ENCODE measurements at regions not wholly inside any gene's neighbourhood (a gene's known extent, or its start where the extent isn't known, plus 50 kb on each side); places are given as distances from the start of the nearest gene placed in this dataset.

DNA sequence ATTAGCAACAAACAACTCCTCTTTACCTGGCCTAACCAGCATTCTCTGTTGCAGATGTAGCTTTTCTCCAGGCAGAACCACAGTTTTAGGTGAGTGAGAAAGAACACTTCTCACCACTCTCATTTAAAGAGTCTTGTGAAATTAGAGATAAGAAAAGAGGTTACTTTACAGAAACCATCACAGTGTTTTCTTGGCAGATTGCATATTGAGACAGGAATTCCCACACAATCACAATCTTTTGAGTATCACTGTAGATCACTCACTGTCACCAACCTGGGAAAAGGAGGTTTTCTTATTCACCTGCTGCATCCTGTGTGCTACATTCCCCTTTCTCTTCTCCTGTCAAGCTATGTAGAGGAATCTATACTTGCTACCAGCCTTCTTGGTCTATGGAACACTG, 574.6 kb downstream of the SLC4A3 start:
- Histone ChIP-seq H2AFZ (ENCODE audit: low read length) (no peak overlapping the region), H3K27ac (ENCODE audit: extremely low read length, insufficient read depth, low read length) (no peak overlapping the region), H3K9me3 (ENCODE audit: low read length) (no peaks in the 10 kb centered on the region), H3K27me3 (ENCODE audit: control insufficient read depth in 1 of 2, insufficient read depth in 2 of 2, low read length in 2 of 2) (no peaks in the 10 kb centered on the region), H3K79me2 (ENCODE audit: insufficient read depth, low read length) (no peaks in the 10 kb centered on the region), H3K4me3 (replicated peaks in 1 of 3; ENCODE audit: insufficient read depth in 1 of 3, low read depth in 2 of 3, low read length in 3 of 3) (no peak overlapping the region), H3K9ac (ENCODE audit: insufficient read depth, low read depth, low read length) (no peak overlapping the region), H3K4me1 (ENCODE audit: insufficient read depth, low read length) (no peaks in the 10 kb centered on the region), H3K36me3 (replicated peaks in 1 of 2; ENCODE audit: control insufficient read depth in 1 of 2, insufficient read depth in 2 of 2, low read length in 2 of 2) (no peaks in the 10 kb centered on the region), H3K4me2 (ENCODE audit: low read depth, low read length) (no peak overlapping the region), H4K20me1 (ENCODE audit: insufficient read depth, low read length) (no peaks in the 10 kb centered on the region)
- intact Hi-C loops (cut with micrococcal nuclease; ENCODE audit: unreplicated experiment) (no loop called here), in situ Hi-C loops (cut with HindIII; ENCODE audit: extremely low pct_ligation_motif_present, low pct_unique_long_range_greater_than_20kb) (no loop called here)
- BruUV-seq (replicated peaks): no TSS peak
- ChIA-PET POLR2A (no interaction called here), CTCF (ENCODE audit: low intra/inter-chr PET ratio, low total read pairs) (no interaction called here)
- no peak for TF ChIP-seq CC2D1A (CRISPR knock-in tag; IDR thresholded peaks at IDR 0.05)
- TF ChIP-seq, protein P1, sequence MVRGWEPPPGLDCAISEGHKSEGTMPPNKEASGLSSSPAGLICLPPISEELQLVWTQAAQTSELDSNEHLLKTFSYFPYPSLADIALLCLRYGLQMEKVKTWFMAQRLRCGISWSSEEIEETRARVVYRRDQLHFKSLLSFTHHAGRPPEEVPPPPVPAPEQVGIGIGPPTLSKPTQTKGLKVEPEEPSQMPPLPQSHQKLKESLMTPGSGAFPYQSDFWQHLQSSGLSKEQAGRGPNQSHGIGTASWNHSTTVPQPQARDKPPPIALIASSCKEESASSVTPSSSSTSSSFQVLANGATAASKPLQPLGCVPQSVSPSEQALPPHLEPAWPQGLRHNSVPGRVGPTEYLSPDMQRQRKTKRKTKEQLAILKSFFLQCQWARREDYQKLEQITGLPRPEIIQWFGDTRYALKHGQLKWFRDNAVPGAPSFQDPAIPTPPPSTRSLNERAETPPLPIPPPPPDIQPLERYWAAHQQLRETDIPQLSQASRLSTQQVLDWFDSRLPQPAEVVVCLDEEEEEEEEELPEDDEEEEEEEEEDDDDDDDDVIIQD (CRISPR knock-in tag; IDR thresholded peaks at IDR 0.05; ENCODE audit: low read depth): no peak
- TF ChIP-seq ZNF44 (CRISPR knock-in tag; IDR thresholded peaks at IDR 0.05): no peak
- TF ChIP-seq, protein P2, sequence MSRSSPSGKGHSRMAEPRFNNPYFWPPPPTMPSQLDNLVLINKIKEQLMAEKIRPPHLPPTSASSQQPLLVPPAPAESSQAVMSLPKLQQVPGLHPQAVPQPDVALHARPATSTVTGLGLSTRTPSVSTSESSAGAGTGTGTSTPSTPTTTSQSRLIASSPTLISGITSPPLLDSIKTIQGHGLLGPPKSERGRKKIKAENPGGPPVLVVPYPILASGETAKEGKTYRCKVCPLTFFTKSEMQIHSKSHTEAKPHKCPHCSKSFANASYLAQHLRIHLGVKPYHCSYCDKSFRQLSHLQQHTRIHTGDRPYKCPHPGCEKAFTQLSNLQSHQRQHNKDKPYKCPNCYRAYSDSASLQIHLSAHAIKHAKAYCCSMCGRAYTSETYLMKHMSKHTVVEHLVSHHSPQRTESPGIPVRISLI (CRISPR knock-in tag; IDR thresholded peaks at IDR 0.05; ENCODE audit: borderline replicate concordance): no peak
- TF ChIP-seq, protein P3, sequence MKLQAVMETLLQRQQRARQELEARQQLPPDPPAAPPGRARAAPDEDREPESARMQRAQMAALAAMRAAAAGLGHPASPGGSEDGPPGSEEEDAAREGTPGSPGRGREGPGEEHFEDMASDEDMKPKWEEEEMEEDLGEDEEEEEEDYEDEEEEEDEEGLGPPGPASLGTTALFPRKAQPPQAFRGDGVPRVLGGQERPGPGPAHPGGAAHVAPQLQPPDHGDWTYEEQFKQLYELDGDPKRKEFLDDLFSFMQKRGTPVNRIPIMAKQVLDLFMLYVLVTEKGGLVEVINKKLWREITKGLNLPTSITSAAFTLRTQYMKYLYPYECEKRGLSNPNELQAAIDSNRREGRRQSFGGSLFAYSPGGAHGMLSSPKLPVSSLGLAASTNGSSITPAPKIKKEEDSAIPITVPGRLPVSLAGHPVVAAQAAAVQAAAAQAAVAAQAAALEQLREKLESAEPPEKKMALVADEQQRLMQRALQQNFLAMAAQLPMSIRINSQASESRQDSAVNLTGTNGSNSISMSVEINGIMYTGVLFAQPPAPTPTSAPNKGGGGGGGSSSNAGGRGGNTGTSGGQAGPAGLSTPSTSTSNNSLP (IDR thresholded peaks at IDR 0.05; ENCODE audit: low read depth, low read length): no peak
- TF ChIP-seq, protein P4, sequence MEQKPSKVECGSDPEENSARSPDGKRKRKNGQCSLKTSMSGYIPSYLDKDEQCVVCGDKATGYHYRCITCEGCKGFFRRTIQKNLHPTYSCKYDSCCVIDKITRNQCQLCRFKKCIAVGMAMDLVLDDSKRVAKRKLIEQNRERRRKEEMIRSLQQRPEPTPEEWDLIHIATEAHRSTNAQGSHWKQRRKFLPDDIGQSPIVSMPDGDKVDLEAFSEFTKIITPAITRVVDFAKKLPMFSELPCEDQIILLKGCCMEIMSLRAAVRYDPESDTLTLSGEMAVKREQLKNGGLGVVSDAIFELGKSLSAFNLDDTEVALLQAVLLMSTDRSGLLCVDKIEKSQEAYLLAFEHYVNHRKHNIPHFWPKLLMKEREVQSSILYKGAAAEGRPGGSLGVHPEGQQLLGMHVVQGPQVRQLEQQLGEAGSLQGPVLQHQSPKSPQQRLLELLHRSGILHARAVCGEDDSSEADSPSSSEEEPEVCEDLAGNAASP (CRISPR knock-in tag; IDR thresholded peaks at IDR 0.05; ENCODE audit: borderline replicate concordance): no peak
- no peak for TF ChIP-seq ZMYM3 (CRISPR knock-in tag; IDR thresholded peaks at IDR 0.05)
- no peak for FAIRE-seq
- DNase-seq (ENCODE audit: low spot score): no peak
- no peak for ATAC-seq
